ENCODE measurements at regions not wholly inside any gene's neighbourhood (a gene's known extent, or its start where the extent isn't known, plus 50 kb on each side); places are given as distances from the start of the nearest gene placed in this dataset.
"Not testable (repeated sequence)": the region's sequence is repeated elsewhere in the genome, so short reads cannot be mapped to it uniquely, and the experiment has no call there.

- no peak for DNase-seq
Measured at GRCh38 chr3:158882445-158882844, 80.6 kb downstream of the MFSD1 start.

- DNase-seq: no peak
Measured at GRCh38 chr3:158896729-158897128, 94.9 kb downstream of the MFSD1 start.

- DNase-seq: no peak
Measured at GRCh38 chr3:158906749-158907148, 104.9 kb downstream of the MFSD1 start.

- no peak for DNase-seq
Measured at GRCh38 chr3:158908187-158908734, 106.4 kb downstream of the MFSD1 start.

- DNase-seq: no peak
Measured at GRCh38 chr3:158909870-158910269, 108.0 kb downstream of the MFSD1 start.

GRCh38 chr3:158911586-158911985 is 109.7 kb downstream of the MFSD1 start:
- DNase-seq: no peak

- peak in 1 of 2 experiments; percentile 20 for DNase-seq
Measured at GRCh38 chr3:158912188-158912587, 110.3 kb downstream of the MFSD1 start.

- no peak for DNase-seq
Measured at GRCh38 chr3:158912621-158913020, 110.8 kb downstream of the MFSD1 start.

GRCh38 chr3:158916111-158916510 is 114.3 kb downstream of the MFSD1 start:
- DNase-seq: no peak

- peak; percentile 47 to 77 for DNase-seq
Measured at GRCh38 chr3:158918008-158918407, 116.2 kb downstream of the MFSD1 start.

GRCh38 chr3:158918451-158918850 is 116.6 kb downstream of the MFSD1 start:
- DNase-seq: no peak

- DNase-seq: no peak
Measured at GRCh38 chr3:158920371-158920770, 118.5 kb downstream of the MFSD1 start.

GRCh38 chr3:158925021-158925420 is 123.2 kb downstream of the MFSD1 start:
- DNase-seq: no peak

- DNase-seq: no peak
Measured at GRCh38 chr3:158925828-158926494, 124.1 kb downstream of the MFSD1 start.

- no peak for DNase-seq
Measured at GRCh38 chr3:158935846-158936245, 134.0 kb downstream of the MFSD1 start.

GRCh38 chr3:158936530-158937113 is 134.8 kb downstream of the MFSD1 start:
- peak; percentile 52 to 91 for DNase-seq

GRCh38 chr3:158950178-158950901 is 148.5 kb downstream of the MFSD1 start:
- DNase-seq: no peak

GRCh38 chr3:158953131-158953530 is 151.3 kb downstream of the MFSD1 start:
- no peak for DNase-seq

- no peak for DNase-seq
Measured at GRCh38 chr3:158954420-158954819, 152.6 kb downstream of the MFSD1 start.

GRCh38 chr3:158957777-158958176 is 155.9 kb downstream of the MFSD1 start:
- not testable (repeated sequence) for DNase-seq

- no peak for DNase-seq
Measured at GRCh38 chr3:158958873-158959272, 157.0 kb downstream of the MFSD1 start.

GRCh38 chr3:158961471-158961870 is 159.6 kb downstream of the MFSD1 start:
- peak; percentile 33 to 79 for DNase-seq

- peak in 1 of 2 experiments; percentile 39 for DNase-seq
Measured at GRCh38 chr3:158961911-158962310, 160.1 kb downstream of the MFSD1 start.

- DNase-seq: peak in 1 of 2 experiments; percentile 64
Measured at GRCh38 chr3:158970006-158970405, 168.2 kb downstream of the MFSD1 start.
